ENCODE measurements at regions not wholly inside any gene's neighbourhood (a gene's known extent, or its start where the extent isn't known, plus 50 kb on each side); places are given as distances from the start of the nearest gene placed in this dataset.

GRCh38 chr13:109646423-109646822 is 140.0 kb downstream of the IRS2 start:
- DNase-seq (ENCODE audit: low read depth in 4 of 4, low spot score in 2 of 4), result no peak

- no peak for DNase-seq (ENCODE audit: low read depth in 4 of 4, low spot score in 2 of 4)
These were observed 140.6 kb downstream of the IRS2 start for GRCh38 chr13:109645831-109646230.

GRCh38 chr13:109644956-109645355 is 141.4 kb downstream of the IRS2 start:
- DNase-seq (ENCODE audit: low read depth in 4 of 4, low spot score in 2 of 4), result no peak

GRCh38 chr13:109644069-109644750 is 142.2 kb downstream of the IRS2 start:
- no peak for DNase-seq (ENCODE audit: low read depth in 4 of 4, low spot score in 2 of 4)

- no peak for DNase-seq (ENCODE audit: low read depth in 4 of 4, low spot score in 2 of 4)
These were observed 144.0 kb downstream of the IRS2 start for GRCh38 chr13:109642358-109642757.

- no peak for DNase-seq (ENCODE audit: low read depth in 4 of 4, low spot score in 2 of 4)
These were observed 149.6 kb downstream of the IRS2 start for GRCh38 chr13:109636736-109637135.

GRCh38 chr13:109631069-109631468 is 155.3 kb downstream of the IRS2 start:
- no peak for DNase-seq (ENCODE audit: low read depth in 4 of 4, low spot score in 2 of 4)

- DNase-seq (ENCODE audit: low read depth in 4 of 4, low spot score in 2 of 4), result no peak
These were observed 156.1 kb downstream of the IRS2 start for GRCh38 chr13:109630271-109630670.

GRCh38 chr13:109629737-109630136 is 156.6 kb downstream of the IRS2 start:
- DNase-seq (ENCODE audit: low read depth in 4 of 4, low spot score in 2 of 4), result no peak

GRCh38 chr13:109628251-109628699 is 158.1 kb downstream of the IRS2 start:
- no peak for DNase-seq (ENCODE audit: low read depth in 4 of 4, low spot score in 2 of 4)

GRCh38 chr13:109627649-109628048 is 158.7 kb downstream of the IRS2 start:
- no peak for DNase-seq (ENCODE audit: low read depth in 4 of 4, low spot score in 2 of 4)

- DNase-seq (ENCODE audit: low read depth in 4 of 4, low spot score in 2 of 4), result no peak
These were observed 159.8 kb downstream of the IRS2 start for GRCh38 chr13:109626386-109627171.

GRCh38 chr13:109625156-109625555 is 161.2 kb downstream of the IRS2 start:
- no peak for DNase-seq (ENCODE audit: low read depth in 4 of 4, low spot score in 2 of 4)

GRCh38 chr13:109622006-109622405 is 164.4 kb downstream of the IRS2 start:
- no peak for DNase-seq (ENCODE audit: low read depth in 4 of 4, low spot score in 2 of 4)

GRCh38 chr13:109615721-109616420 is 170.5 kb downstream of the IRS2 start:
- no peak for DNase-seq (ENCODE audit: low read depth in 4 of 4, low spot score in 2 of 4)

- DNase-seq (ENCODE audit: low read depth in 4 of 4, low spot score in 2 of 4), result no peak
These were observed 174.3 kb downstream of the IRS2 start for GRCh38 chr13:109611912-109612691.

GRCh38 chr13:109610517-109610916 is 175.9 kb downstream of the IRS2 start:
- DNase-seq (ENCODE audit: low read depth in 4 of 4, low spot score in 2 of 4), result no peak

GRCh38 chr13:109608503-109608902 is 177.9 kb downstream of the IRS2 start:
- peak in 3 of 4 donors; percentile 4 to 18 (median 7) for DNase-seq (ENCODE audit: low read depth in 4 of 4, low spot score in 2 of 4)

- DNase-seq (ENCODE audit: low read depth in 4 of 4, low spot score in 2 of 4), result no peak
These were observed 178.3 kb downstream of the IRS2 start for GRCh38 chr13:109608059-109608458.

- DNase-seq (ENCODE audit: low read depth in 4 of 4, low spot score in 2 of 4), result no peak
These were observed 179.9 kb downstream of the IRS2 start for GRCh38 chr13:109606520-109606919.

GRCh38 chr13:109605846-109606245 is 180.5 kb downstream of the IRS2 start:
- DNase-seq (ENCODE audit: low read depth in 4 of 4, low spot score in 2 of 4), result no peak

Data from left renal cortex interstitium (tissue), 4 donors.